Uterus (tissue), 2 donors: ENCODE measurements at regions not wholly inside any gene's neighbourhood (a gene's known extent, or its start where the extent isn't known, plus 50 kb on each side); places are given as distances from the start of the nearest gene placed in this dataset.

Source experiments
- CTCF ChIP-seq, 4 experiments: fragments of 200-600 bp in 2 of 4; fragments of 450-650 bp in 2 of 4; sonication (generic) in 2 of 4; IDR thresholded peaks; one replicate each; pipeline ENCODE4 v1.5.1; 2016 to 2019; ENCODE audit warnings: antibody characterized with exemption in 4 of 4, mild to moderate bottlenecking in 2 of 4, moderate library complexity in 1 of 4
- POLR2A ChIP-seq, 2 donors: fragments of 450-650 bp; IDR thresholded peaks; one replicate each; pipeline ENCODE4 v1.6.1; 2016; ENCODE audit warnings: antibody characterized with exemption in 2 of 2, mild to moderate bottlenecking in 1 of 2, moderate library complexity in 1 of 2

DNA sequence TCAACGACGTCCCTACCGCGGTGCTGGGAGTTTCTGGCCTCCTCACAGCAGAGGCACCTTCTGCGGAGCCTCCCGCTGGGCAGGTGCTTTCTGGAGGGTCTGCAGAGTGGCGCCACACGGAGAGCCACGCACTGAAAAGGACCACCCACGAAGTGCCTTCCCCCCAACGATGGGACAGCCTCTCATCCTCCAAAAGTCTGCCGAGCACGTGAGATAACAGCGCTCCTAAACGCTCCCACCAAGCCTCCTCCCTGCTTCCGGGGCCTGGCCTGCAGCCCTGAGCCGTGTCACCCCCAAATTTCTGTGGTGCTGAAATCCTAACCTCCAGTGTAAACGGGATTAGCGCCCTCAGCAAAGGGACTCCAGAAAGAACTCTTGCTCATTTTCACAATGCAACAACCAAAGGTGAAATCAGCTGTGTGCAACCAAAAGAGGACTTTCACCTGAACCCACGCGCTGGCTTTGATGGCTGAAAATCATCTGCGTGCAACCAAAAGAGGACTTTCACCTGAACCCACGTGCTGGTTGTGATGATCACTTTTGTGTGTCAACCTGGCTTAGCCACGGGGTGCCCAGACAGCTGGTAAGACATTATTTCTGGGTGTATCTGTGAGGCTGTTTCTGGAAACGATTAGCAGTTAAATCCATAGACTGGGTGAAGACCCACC is 924.6 kb downstream of the BRD1 start:
- TF ChIP-seq CTCF (IDR thresholded peaks at IDR 0.05): no peak
- no peak for TF ChIP-seq POLR2A (IDR thresholded peaks at IDR 0.05)
